ENCODE measurements at regions not wholly inside any gene's neighbourhood (a gene's known extent, or its start where the extent isn't known, plus 50 kb on each side); places are given as distances from the start of the nearest gene placed in this dataset.

DNA sequence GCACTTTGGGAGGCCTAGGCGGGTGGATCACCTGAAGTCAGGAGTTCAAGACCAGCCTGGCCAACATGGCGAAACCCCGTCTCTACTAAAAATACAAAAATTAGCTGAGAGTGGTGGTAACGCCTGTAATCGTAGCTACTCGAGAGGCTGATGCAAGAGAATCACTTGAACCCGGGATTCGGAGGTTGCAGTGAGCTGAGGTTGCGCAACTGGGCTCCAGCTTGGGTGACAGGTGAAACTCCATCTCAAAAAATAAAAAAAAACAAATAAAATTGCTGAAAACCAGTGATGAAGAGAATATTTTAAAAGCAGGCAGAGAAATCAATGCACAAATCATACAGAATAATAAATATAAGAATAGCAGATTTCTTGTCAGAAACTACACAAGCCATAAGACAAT, 129.3 kb downstream of the SLIT2 start:
- no peak overlapping the region for H3K4me3 ChIP-seq (ENCODE audit: low read length)
- TF ChIP-seq, protein P1, sequence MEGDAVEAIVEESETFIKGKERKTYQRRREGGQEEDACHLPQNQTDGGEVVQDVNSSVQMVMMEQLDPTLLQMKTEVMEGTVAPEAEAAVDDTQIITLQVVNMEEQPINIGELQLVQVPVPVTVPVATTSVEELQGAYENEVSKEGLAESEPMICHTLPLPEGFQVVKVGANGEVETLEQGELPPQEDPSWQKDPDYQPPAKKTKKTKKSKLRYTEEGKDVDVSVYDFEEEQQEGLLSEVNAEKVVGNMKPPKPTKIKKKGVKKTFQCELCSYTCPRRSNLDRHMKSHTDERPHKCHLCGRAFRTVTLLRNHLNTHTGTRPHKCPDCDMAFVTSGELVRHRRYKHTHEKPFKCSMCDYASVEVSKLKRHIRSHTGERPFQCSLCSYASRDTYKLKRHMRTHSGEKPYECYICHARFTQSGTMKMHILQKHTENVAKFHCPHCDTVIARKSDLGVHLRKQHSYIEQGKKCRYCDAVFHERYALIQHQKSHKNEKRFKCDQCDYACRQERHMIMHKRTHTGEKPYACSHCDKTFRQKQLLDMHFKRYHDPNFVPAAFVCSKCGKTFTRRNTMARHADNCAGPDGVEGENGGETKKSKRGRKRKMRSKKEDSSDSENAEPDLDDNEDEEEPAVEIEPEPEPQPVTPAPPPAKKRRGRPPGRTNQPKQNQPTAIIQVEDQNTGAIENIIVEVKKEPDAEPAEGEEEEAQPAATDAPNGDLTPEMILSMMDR (IDR thresholded peaks at IDR 0.05; ENCODE audit: insufficient read depth, low read depth, low read length, missing control alignments), result no peak
- DNase-seq (ENCODE audit: low read depth), result no peak

DNA sequence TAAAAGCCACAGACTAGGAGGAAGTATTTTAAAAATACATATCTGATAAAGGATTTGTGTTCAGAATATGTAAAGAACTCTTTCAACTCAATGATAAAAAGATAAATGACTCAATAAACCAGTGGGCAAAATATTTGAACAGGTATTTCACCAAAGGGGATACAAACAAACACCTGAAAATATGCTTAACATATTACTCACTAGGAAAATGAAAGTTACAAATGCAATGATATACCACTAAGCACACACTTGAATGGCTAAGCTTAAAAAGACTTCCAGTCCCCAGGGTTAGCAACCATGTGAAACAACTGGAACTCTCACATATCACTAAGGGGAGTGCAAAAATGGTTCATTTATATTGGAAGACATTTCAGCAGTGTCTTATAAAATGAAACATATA, 131.6 kb downstream of the SLIT2 start:
- DNase-seq (ENCODE audit: low read depth), result no peak
- H3K4me3 ChIP-seq (ENCODE audit: low read length), result no peak overlapping the region
- TF ChIP-seq, protein P1 (IDR thresholded peaks at IDR 0.05; ENCODE audit: insufficient read depth, low read depth, low read length, missing control alignments), result no peak

DNA sequence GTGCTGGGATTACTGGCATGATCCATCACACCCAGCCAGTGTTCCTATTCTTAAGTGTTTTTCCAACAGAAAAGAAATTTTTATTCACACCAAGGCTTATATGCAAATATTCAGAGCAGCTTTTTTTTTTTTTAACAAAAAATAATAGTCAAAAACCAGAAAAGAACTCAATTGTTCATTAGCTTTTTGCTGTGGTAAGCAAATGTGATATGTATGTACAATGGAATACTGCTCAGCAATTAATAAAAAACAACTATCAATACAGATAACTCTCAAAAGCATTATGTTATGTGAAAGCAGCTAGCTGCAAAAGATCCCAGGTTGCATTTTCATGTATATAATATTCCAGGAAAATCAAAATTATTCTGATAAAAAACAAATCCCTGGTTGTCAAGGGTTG, 132.3 kb downstream of the SLIT2 start:
- no peak overlapping the region for H3K4me3 ChIP-seq (ENCODE audit: low read length)
- TF ChIP-seq, protein P1 (IDR thresholded peaks at IDR 0.05; ENCODE audit: insufficient read depth, low read depth, low read length, missing control alignments), result no peak
- no peak for DNase-seq (ENCODE audit: low read depth)

DNA sequence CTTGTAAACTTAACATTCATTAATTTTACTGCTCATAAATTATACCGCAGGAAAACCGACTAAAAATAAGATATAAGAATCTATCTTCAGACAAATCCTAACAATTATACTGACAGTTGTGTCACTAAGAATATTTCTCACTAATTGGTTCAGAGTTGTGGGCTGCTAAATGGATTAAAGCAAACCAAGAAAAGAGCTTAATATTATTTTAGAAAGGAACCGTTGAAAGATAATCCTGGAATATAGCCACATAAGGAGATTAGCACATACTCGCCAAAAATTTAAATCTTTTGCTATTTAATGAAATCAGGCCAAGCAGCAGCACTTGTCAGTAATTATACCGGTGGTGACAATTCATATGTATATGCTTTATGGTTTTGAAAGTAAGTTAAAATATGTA, 132.8 kb downstream of the SLIT2 start:
- TF ChIP-seq, protein P1 (IDR thresholded peaks at IDR 0.05; ENCODE audit: insufficient read depth, low read depth, low read length, missing control alignments), result no peak
- DNase-seq (ENCODE audit: low read depth), result no peak
- H3K4me3 ChIP-seq (ENCODE audit: low read length), result no peak overlapping the region

DNA sequence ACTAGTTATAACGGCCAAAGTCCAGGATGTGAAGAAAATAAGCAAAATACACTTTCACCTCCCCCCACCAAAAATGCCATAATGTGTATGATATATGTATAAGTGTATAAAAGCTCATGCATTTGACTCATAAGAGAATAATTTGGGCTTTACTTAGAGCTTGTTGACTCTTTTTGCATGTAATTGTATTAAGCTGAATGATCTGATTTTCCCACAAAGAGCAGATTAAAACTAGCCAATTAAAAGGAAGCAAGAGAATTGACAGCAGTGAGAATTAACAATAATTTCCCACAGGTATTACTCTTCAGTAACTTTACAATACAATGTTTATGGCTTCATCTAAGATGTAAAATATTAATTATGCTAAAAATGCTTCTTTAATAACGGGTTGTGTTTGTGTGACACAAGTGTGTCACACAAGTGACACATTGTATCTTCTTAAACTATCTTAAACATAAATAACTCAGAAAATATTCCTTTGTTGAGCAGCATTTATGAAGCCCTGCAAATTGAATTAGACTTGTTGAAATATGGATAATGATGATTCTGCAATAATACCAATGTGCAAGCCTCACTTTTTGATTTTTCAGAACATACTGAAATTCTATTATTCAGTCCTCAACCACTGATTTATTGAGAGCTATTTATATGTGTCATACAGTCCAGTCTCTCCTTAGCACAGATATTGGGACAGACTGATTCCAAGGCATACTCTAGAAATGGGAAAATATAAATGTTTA, 134.5 kb downstream of the SLIT2 start:
- DNase-seq (ENCODE audit: low read depth), result no peak
- H3K4me3 ChIP-seq (ENCODE audit: low read length), result no peak overlapping the region
- TF ChIP-seq, protein P1 (IDR thresholded peaks at IDR 0.05; ENCODE audit: insufficient read depth, low read depth, low read length, missing control alignments), result no peak

DNA sequence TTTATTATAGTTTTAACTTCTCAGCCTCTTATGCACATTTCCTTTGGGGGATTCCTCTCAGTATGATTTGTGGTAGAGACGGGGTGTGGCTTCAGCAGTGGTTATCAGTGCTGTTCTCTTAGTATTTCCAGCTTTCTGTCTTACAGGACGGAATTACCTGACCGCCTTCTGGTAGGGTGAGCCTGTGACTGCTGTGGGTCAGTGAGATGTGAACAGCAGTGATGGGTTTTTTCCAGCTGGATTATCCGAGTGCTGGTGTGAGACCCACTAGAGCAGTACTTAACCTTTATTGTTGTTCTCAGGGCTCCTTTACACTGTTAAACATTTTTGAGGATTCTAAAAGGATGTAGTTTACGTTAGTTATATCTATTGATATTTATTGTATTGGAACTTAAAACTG, 135.2 kb downstream of the SLIT2 start:
- TF ChIP-seq, protein P1 (IDR thresholded peaks at IDR 0.05; ENCODE audit: insufficient read depth, low read depth, low read length, missing control alignments), result no peak
- H3K4me3 ChIP-seq (ENCODE audit: low read length), result no peak overlapping the region
- DNase-seq (ENCODE audit: low read depth), result no peak

DNA sequence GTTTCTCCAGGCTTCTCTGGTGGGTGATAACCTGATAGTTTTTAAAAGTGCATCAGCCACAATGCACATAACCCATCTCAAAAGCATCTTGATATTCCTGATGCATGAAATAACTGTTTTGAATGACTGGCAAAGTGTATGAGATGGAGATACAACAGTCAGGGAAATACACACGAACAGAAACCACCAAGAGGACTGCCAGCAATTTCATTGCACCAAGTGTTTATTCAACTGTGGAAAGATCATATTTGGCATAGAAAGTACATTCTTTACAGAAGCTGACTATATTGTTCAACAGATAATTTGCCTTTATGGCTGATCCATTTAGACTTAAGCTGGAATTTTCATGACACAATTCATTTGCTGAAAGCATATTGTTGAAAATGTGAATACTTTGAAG, 139.5 kb downstream of the SLIT2 start:
- TF ChIP-seq, protein P1 (IDR thresholded peaks at IDR 0.05; ENCODE audit: insufficient read depth, low read depth, low read length, missing control alignments), result no peak
- no peak for DNase-seq (ENCODE audit: low read depth)
- no peak overlapping the region for H3K4me3 ChIP-seq (ENCODE audit: low read length)
